Stimulated activated memory B cell treated with anti-CD40 and anti-IgM and Interleukin-4, amounts not matched to agents 10 μg/mL and 1 μg/mL and 100 μg/mL, for 72 hours (primary cell): ENCODE measurements at regions not wholly inside any gene's neighbourhood (a gene's known extent, or its start where the extent isn't known, plus 50 kb on each side); places are given as distances from the start of the nearest gene placed in this dataset.

Experiments
- ATAC-seq: fragments of 150-1000 bp; cut with Tn5 transposase; 2 replicates; pipeline ENCODE4 v1.10.0; 2021
- H3K27ac Mint-ChIP-seq: one replicate; pipeline ENCODE4 v1.8.0; 2022; ENCODE audit warnings: mild to moderate bottlenecking, mixed read lengths
- H3K27me3 Mint-ChIP-seq: one replicate; pipeline ENCODE4 v1.8.0; 2022; ENCODE audit warnings: mixed read lengths
- H3K36me3 Mint-ChIP-seq: one replicate; pipeline ENCODE4 v1.8.0; 2022; ENCODE audit warnings: mixed read lengths
- H3K4me1 Mint-ChIP-seq: one replicate; pipeline ENCODE4 v1.8.0; 2022; ENCODE audit warnings: mixed read lengths
- H3K4me3 Mint-ChIP-seq: one replicate; pipeline ENCODE4 v1.8.0; 2022; ENCODE audit warnings: mild to moderate bottlenecking, moderate library complexity, mixed read lengths
- H3K9me3 Mint-ChIP-seq: one replicate; pipeline ENCODE4 v1.8.0; 2022; ENCODE audit warnings: mixed read lengths

DNA sequence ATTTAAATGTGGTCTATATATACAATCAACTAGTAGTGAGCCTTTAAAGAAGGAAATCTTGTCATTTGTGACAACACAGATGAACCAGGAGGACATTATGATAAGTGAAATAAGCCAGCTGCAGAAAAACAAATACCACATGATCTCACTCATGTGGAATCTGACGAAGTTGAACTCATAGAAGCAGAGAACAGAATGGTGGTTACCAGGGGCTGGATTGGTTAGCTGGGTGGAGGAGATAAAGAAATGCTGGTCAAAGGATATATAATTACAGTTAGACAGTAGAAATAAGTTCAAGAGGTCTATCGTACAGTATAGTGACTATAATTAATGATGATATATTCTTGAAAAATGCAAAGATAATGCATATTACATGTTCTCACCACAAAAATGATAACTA is 267.9 kb downstream of the FBXO15 start:
- H3K27ac Mint-ChIP-seq = no peak overlapping the region
- H3K4me3 Mint-ChIP-seq = no peak overlapping the region
- no peaks in the 10 kb centered on the region for H3K27me3 Mint-ChIP-seq
- ATAC-seq = no peak
- H3K9me3 Mint-ChIP-seq = peaks cover 3% of the 10 kb centered on the region
- H3K4me1 Mint-ChIP-seq = no peaks in the 10 kb centered on the region
- H3K36me3 Mint-ChIP-seq = no peaks in the 10 kb centered on the region

GRCh38 chr18:73879328-73879727 is 268.3 kb downstream of the FBXO15 start:
- Mint-ChIP-seq H3K4me3 (no peak overlapping the region), H3K27ac (no peak overlapping the region), H3K27me3 (no peaks in the 10 kb centered on the region), H3K4me1 (no peaks in the 10 kb centered on the region), H3K9me3 (peaks cover 3% of the 10 kb centered on the region), H3K36me3 (no peaks in the 10 kb centered on the region)
- ATAC-seq = no peak

DNA sequence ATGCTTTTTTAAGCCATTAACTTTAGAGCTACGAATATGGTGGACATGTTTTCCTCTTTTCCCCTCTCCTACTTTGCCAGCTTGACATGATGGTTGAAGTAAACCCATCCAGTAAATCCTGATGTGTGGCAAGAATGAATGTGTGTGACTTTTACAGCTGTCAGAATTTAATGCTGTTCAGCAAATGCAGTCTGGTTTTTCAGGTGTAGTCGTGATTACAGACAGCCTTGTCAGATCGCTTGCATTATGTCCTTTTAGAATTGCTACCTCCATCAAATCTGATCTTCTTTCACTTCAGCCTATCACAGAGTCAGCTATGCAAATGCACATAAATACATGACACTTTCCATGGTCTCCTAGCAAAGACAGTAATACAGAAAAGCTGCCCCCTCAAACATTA is 278.5 kb downstream of the FBXO15 start:
- Mint-ChIP-seq H3K9me3 (no peaks in the 10 kb centered on the region), H3K27ac (no peak overlapping the region), H3K36me3 (no peaks in the 10 kb centered on the region), H3K27me3 (peaks cover 11% of the 10 kb centered on the region), H3K4me3 (no peak overlapping the region), H3K4me1 (no peaks in the 10 kb centered on the region)
- ATAC-seq = no peak

GRCh38 chr18:73861771-73862170 is 285.9 kb downstream of the FBXO15 start:
- no peaks in the 10 kb centered on the region for H3K36me3 Mint-ChIP-seq

DNA sequence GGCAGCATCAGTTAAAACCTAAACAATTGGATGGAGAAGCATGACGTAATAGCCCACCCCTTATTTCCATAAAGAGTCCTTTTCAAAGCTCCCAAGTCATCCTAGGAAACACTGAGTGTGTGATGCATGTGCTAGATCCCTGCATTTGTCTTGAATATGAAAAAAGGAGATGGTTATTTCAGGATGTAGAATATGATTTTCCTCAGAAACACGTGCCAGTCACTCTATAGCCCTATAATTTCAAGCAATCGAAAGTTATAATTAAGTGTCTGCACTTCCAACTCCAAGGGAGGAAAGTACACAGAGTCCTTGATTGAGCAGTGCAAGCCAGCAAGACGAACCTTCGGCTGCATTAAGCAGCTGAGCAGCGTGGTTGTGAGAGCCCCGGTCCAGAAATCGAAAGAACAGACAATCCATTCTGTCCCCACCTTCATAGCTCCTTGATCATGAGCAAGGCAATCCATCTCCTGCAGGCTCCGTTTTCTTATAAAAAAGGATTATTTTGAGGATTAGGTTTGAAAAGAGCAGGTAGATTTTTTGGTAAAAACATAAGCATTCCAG is 287.7 kb downstream of the FBXO15 start:
- Mint-ChIP-seq H3K27ac (no peak overlapping the region), H3K4me3 (no peak overlapping the region), H3K9me3 (no peaks in the 10 kb centered on the region), H3K4me1 (no peaks in the 10 kb centered on the region), H3K36me3 (no peaks in the 10 kb centered on the region), H3K27me3 (no peaks in the 10 kb centered on the region)
- ATAC-seq = no peak

More at GRCh38 chr18:73861771-73862170, 285.9 kb downstream of the FBXO15 start:
- Mint-ChIP-seq H3K4me3 (no peak overlapping the region), H3K27me3 (peaks cover 5% of the 10 kb centered on the region), H3K4me1 (no peaks in the 10 kb centered on the region), H3K9me3 (no peaks in the 10 kb centered on the region), H3K27ac (no peak overlapping the region)
- ATAC-seq = no peak

GRCh38 chr18:73852789-73853549 is 294.7 kb downstream of the FBXO15 start:
- Mint-ChIP-seq H3K4me3 (no peak overlapping the region), H3K9me3 (no peaks in the 10 kb centered on the region), H3K27ac (no peak overlapping the region), H3K27me3 (no peaks in the 10 kb centered on the region), H3K4me1 (no peaks in the 10 kb centered on the region), H3K36me3 (no peaks in the 10 kb centered on the region)
- no peak for ATAC-seq

DNA sequence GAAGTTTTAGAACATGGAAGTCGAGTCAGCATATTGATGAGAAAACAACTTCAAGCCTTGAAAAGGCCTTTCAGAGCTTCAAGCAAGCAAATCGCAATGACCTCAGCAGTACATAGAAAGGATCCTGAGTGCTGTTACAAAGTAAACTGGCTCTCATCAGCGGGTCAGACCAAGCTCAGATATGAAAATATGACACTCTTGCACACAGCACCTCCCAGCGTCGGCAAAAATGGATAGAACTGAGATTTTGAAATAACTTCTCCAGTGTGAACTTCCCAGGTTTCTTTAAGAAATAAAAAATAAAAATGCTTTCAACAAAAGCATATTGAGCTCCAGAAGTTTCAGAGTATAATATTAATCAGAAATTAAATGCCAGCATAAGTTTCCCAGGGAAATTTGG is 296.9 kb downstream of the FBXO15 start:
- no peak overlapping the region for H3K4me3 Mint-ChIP-seq
- H3K4me1 Mint-ChIP-seq = no peaks in the 10 kb centered on the region
- H3K36me3 Mint-ChIP-seq = no peaks in the 10 kb centered on the region
- H3K27me3 Mint-ChIP-seq = no peaks in the 10 kb centered on the region
- no peak for ATAC-seq
- no peaks in the 10 kb centered on the region for H3K9me3 Mint-ChIP-seq
- no peak overlapping the region for H3K27ac Mint-ChIP-seq

DNA sequence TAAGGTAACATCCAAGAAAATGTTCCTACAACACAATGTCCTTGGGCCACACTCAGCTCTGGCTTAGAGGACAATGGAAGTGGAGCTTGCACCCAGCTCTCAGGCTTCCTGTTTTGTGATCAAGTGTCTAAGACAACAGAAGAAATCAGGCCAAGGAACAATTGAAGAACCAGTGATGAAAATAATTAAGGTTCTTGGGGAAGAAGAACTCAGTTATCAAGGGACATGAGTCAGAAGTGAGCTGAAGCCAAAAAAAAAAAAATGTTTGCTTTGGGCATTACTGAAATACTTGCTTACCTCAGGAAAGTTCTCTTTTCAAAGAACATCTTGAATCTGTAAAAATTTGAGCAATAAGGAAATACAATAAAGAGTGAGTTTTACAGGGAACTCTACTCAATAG is 299.0 kb downstream of the FBXO15 start:
- ATAC-seq = no peak
- Mint-ChIP-seq H3K4me3 (no peak overlapping the region), H3K9me3 (no peaks in the 10 kb centered on the region), H3K27me3 (no peaks in the 10 kb centered on the region), H3K27ac (no peak overlapping the region), H3K4me1 (no peaks in the 10 kb centered on the region), H3K36me3 (no peaks in the 10 kb centered on the region)

DNA sequence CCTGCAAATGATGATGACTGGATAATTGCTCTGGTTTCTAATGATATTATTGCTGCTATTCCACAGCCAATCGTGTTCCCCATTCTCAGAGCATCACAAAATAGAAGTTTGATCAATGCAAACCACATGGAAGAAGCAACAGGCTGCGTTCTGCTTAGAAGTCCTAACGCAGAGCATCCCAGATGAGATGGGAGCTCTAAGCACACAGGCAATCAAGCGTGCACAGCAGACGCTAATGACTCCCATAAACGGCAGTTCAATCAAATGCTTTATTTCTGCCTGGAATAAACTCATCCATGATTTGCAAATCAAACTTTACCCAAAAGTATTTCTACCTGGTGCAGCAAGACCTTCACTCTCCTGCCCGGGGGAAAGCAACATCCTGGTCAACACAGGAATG is 304.2 kb downstream of the FBXO15 start:
- no peak for ATAC-seq
- no peaks in the 10 kb centered on the region for H3K9me3 Mint-ChIP-seq
- no peak overlapping the region for H3K27ac Mint-ChIP-seq
- no peak overlapping the region for H3K4me3 Mint-ChIP-seq
- no peaks in the 10 kb centered on the region for H3K27me3 Mint-ChIP-seq
- H3K4me1 Mint-ChIP-seq = peaks cover 7% of the 10 kb centered on the region
- H3K36me3 Mint-ChIP-seq = no peaks in the 10 kb centered on the region

GRCh38 chr18:73842795-73843394 is 304.7 kb downstream of the FBXO15 start:
- Mint-ChIP-seq H3K27me3 (no peaks in the 10 kb centered on the region), H3K4me3 (peak overlapping the region; percentile 2), H3K27ac (peak overlapping the region; percentile 4), H3K4me1 (peaks cover 7% of the 10 kb centered on the region), H3K36me3 (no peaks in the 10 kb centered on the region), H3K9me3 (no peaks in the 10 kb centered on the region)
- no peak for ATAC-seq

- Mint-ChIP-seq H3K9me3 (no peaks in the 10 kb centered on the region), H3K4me1 (peaks cover 7% of the 10 kb centered on the region), H3K36me3 (no peaks in the 10 kb centered on the region), H3K4me3 (no peak overlapping the region), H3K27ac (no peak overlapping the region), H3K27me3 (no peaks in the 10 kb centered on the region)
- no peak for ATAC-seq
Observed at GRCh38 chr18:73841661-73842060, 306.0 kb downstream of the FBXO15 start.

DNA sequence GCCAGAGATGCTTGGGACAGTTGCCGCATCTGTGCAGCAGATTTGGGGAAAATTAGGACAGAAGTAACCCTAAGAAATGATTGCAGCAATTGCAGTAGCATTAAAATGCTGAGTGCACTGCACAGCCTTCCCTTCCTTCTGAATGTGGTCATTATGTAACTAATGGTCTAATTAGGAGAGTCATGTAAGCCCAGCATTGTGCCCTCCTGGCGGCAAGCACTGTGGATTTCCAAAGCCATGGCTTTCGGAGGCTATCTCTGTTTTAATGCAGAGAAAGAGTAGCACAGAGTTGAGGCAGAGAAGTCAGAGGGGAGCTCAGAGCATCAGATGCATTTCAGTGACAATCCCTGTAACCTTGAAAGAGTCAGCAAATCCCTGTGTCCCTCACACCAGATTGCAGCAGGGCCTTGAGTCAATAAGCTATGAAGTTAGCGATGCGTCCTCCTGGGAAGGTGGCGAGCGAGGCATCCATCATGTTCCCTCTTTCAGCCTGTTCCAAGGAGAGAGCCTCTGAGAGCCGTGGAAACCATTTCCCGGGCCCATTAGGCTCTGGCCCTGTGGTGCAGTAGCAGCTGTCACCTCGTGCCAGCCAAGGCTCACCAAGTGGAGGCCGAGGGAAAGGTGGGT is 307.2 kb downstream of the FBXO15 start:
- H3K27me3 Mint-ChIP-seq = no peaks in the 10 kb centered on the region
- no peak overlapping the region for H3K27ac Mint-ChIP-seq
- peak; percentile 13 for ATAC-seq
- H3K4me3 Mint-ChIP-seq = no peak overlapping the region
- H3K36me3 Mint-ChIP-seq = no peaks in the 10 kb centered on the region
- H3K4me1 Mint-ChIP-seq = peaks cover 7% of the 10 kb centered on the region
- H3K9me3 Mint-ChIP-seq = no peaks in the 10 kb centered on the region

GRCh38 chr18:73839441-73839840 is 308.2 kb downstream of the FBXO15 start:
- Mint-ChIP-seq H3K36me3 (no peaks in the 10 kb centered on the region), H3K27ac (no peak overlapping the region), H3K4me3 (no peak overlapping the region), H3K4me1 (peaks cover 7% of the 10 kb centered on the region), H3K27me3 (no peaks in the 10 kb centered on the region), H3K9me3 (no peaks in the 10 kb centered on the region)
- ATAC-seq = peak; percentile 14

DNA sequence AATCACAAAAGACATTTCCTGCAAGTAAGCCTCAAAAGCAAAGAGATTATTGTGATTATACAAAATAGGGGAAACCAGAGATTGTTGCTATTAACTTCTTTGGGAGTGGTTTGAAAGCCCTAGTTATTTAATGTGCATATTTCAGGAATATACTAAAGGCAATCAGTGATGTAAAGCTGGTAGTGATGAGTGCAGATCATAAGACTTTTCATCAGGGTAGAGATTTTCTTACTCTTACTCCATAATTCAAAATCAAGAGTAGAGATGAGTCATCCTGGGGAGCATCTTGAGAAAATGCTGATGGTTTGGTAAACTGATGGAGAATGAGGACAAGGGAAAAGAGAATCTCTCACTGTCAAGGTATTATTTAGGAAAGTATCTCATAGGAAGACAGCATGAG is 309.5 kb downstream of the FBXO15 start:
- ATAC-seq = no peak
- H3K27ac Mint-ChIP-seq = no peak overlapping the region
- no peaks in the 10 kb centered on the region for H3K27me3 Mint-ChIP-seq
- no peak overlapping the region for H3K4me3 Mint-ChIP-seq
- peaks cover 7% of the 10 kb centered on the region for H3K4me1 Mint-ChIP-seq
- no peaks in the 10 kb centered on the region for H3K36me3 Mint-ChIP-seq
- no peaks in the 10 kb centered on the region for H3K9me3 Mint-ChIP-seq

DNA sequence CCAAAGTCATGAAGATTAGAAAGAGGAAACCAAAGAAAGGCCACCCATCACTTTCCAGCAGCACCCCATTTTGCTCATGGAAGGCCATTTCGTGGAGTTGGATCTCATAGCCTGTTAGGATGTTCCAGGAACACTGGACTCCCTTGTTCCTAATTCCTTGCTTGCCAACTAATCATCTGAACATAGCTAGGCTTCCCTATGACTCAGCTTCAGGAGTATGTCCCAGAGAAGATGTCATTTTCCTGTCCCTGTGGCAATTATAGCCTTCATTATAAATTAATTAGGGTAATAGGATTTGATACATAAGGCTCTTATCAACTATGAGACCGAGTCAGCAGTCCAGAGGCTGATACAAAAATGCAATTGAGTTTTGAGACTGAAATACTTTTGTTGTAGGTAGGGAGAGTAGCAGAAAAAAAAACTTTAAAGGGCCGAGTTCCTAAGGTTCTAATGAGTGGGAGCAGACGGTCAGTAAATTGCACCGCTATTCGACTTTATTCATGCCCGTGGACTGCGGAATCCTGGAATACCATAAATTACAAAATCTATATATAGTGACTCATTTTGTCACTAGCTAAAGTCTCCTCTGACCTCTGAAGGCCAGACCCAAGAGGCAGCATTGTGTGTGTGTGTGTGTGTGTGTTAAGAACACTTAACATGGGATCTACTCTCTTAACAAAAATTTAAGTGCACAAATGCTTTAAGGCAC is 311.8 kb downstream of the FBXO15 start:
- H3K4me3 Mint-ChIP-seq = no peak overlapping the region
- no peaks in the 10 kb centered on the region for H3K27me3 Mint-ChIP-seq
- no peaks in the 10 kb centered on the region for H3K4me1 Mint-ChIP-seq
- no peak overlapping the region for H3K27ac Mint-ChIP-seq
- no peaks in the 10 kb centered on the region for H3K9me3 Mint-ChIP-seq
- ATAC-seq = no peak
- no peaks in the 10 kb centered on the region for H3K36me3 Mint-ChIP-seq
